ENCODE measurements at regions not wholly inside any gene's neighbourhood (a gene's known extent, or its start where the extent isn't known, plus 50 kb on each side); places are given as distances from the start of the nearest gene placed in this dataset.

- TF ChIP-seq, protein P1, sequence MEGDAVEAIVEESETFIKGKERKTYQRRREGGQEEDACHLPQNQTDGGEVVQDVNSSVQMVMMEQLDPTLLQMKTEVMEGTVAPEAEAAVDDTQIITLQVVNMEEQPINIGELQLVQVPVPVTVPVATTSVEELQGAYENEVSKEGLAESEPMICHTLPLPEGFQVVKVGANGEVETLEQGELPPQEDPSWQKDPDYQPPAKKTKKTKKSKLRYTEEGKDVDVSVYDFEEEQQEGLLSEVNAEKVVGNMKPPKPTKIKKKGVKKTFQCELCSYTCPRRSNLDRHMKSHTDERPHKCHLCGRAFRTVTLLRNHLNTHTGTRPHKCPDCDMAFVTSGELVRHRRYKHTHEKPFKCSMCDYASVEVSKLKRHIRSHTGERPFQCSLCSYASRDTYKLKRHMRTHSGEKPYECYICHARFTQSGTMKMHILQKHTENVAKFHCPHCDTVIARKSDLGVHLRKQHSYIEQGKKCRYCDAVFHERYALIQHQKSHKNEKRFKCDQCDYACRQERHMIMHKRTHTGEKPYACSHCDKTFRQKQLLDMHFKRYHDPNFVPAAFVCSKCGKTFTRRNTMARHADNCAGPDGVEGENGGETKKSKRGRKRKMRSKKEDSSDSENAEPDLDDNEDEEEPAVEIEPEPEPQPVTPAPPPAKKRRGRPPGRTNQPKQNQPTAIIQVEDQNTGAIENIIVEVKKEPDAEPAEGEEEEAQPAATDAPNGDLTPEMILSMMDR (IDR thresholded peaks at IDR 0.05; ENCODE audit: low read depth, low read length) = no peak
- TF ChIP-seq EZH2phosphoT487 (IDR thresholded peaks at IDR 0.05; ENCODE audit: low read depth) = no peak
These were observed 144.7 kb upstream of the IQSEC1 start for GRCh38 chr3:13217736-13218540.
